ENCODE measurements at regions not wholly inside any gene's neighbourhood (a gene's known extent, or its start where the extent isn't known, plus 50 kb on each side); places are given as distances from the start of the nearest gene placed in this dataset.

GRCh38 chr3:118511402-118511801, 523.2 kb downstream of the IGSF11 start:
- ATAC-seq (ENCODE audit: insufficient read depth, low FRiP score) (no peak), DNase-seq (no peak)

GRCh38 chr3:118512301-118512700, 522.3 kb downstream of the IGSF11 start:
- Histone ChIP-seq H3K27ac (ENCODE audit: low read depth in 1 of 2, low read length in 1 of 2) (no peak overlapping the region), H3K4me1 (ENCODE audit: control insufficient read depth in 5 of 5, insufficient read depth in 5 of 5, low read length in 5 of 5) (peaks cover 0 to 7% (median 0%) of the 10 kb centered on the region in 5 donors), H3K36me3 (ENCODE audit: control insufficient read depth in 4 of 4, insufficient read depth in 4 of 4, low read length in 4 of 4) (no peaks in the 10 kb centered on the region), H3K9ac (ENCODE audit: insufficient read depth in 1 of 2, low read length in 2 of 2) (no peak overlapping the region), H3K9me3 (ENCODE audit: control insufficient read depth in 4 of 4, insufficient read depth in 3 of 4, low read length in 3 of 4) (peaks cover 0 to 3% (median 0%) of the 10 kb centered on the region in 4 donors), H3K27me3 (ENCODE audit: control insufficient read depth in 3 of 3, insufficient read depth in 3 of 3, low read length in 2 of 3) (no peaks in the 10 kb centered on the region), H3K4me3 (no peak overlapping the region)
- no peak for TF ChIP-seq CTCF (IDR thresholded peaks at IDR 0.05; ENCODE audit: control extremely low read depth, extremely low read depth)
- DNase-seq: peak in 2 of 3 donors; percentile 64 to 80
- 63 to 83% methylated on average over 2 of the region's 2 CpGs for WGBS, 2 donors
- no peak for ATAC-seq (ENCODE audit: insufficient read depth, low FRiP score)

More at GRCh38 chr3:118511402-118511801, 523.2 kb downstream of the IGSF11 start:
- H3K27me3 ChIP-seq (ENCODE audit: control insufficient read depth in 3 of 3, insufficient read depth in 3 of 3, low read length in 2 of 3): no peaks in the 10 kb centered on the region
- TF ChIP-seq CTCF (IDR thresholded peaks at IDR 0.05; ENCODE audit: control extremely low read depth, extremely low read depth): no peak
- no peak overlapping the region for H3K27ac ChIP-seq (ENCODE audit: low read depth in 1 of 2, low read length in 1 of 2)
- no peaks in the 10 kb centered on the region for H3K36me3 ChIP-seq (ENCODE audit: control insufficient read depth in 4 of 4, insufficient read depth in 4 of 4, low read length in 4 of 4)
- H3K9ac ChIP-seq (ENCODE audit: insufficient read depth in 1 of 2, low read length in 2 of 2): no peak overlapping the region
- H3K4me3 ChIP-seq: no peak overlapping the region
- peaks cover 0 to 7% (median 0%) of the 10 kb centered on the region in 5 donors for H3K4me1 ChIP-seq (ENCODE audit: control insufficient read depth in 5 of 5, insufficient read depth in 5 of 5, low read length in 5 of 5)
- peaks cover 0 to 3% (median 0%) of the 10 kb centered on the region in 4 donors for H3K9me3 ChIP-seq (ENCODE audit: control insufficient read depth in 4 of 4, insufficient read depth in 3 of 4, low read length in 3 of 4)

- Histone ChIP-seq H3K27ac (ENCODE audit: low read depth in 1 of 2, low read length in 1 of 2) (no peak overlapping the region), H3K4me1 (ENCODE audit: control insufficient read depth in 5 of 5, insufficient read depth in 5 of 5, low read length in 5 of 5) (peaks cover 0 to 3% (median 0%) of the 10 kb centered on the region in 5 donors), H3K9ac (ENCODE audit: insufficient read depth in 1 of 2, low read length in 2 of 2) (no peak overlapping the region), H3K27me3 (ENCODE audit: control insufficient read depth in 3 of 3, insufficient read depth in 3 of 3, low read length in 2 of 3) (no peaks in the 10 kb centered on the region), H3K9me3 (ENCODE audit: control insufficient read depth in 4 of 4, insufficient read depth in 3 of 4, low read length in 3 of 4) (no peaks in the 10 kb centered on the region), H3K4me3 (no peak overlapping the region), H3K36me3 (ENCODE audit: control insufficient read depth in 4 of 4, insufficient read depth in 4 of 4, low read length in 4 of 4) (no peaks in the 10 kb centered on the region)
- 70 to 72% methylated on average over 3 of the region's 3 CpGs for WGBS, 2 donors
- ATAC-seq (ENCODE audit: insufficient read depth, low FRiP score): no peak
- no peak for TF ChIP-seq CTCF (IDR thresholded peaks at IDR 0.05; ENCODE audit: control extremely low read depth, extremely low read depth)
- DNase-seq: no peak
Measured at GRCh38 chr3:118525077-118525476, 509.6 kb downstream of the IGSF11 start.
